Activated CD8-positive, alpha-beta memory T cell treated with anti-CD3 and anti-CD28 coated beads, Interleukin-2, amount 50 U/mL, for 24 hours (primary cell): ENCODE measurements at regions not wholly inside any gene's neighbourhood (a gene's known extent, or its start where the extent isn't known, plus 50 kb on each side); places are given as distances from the start of the nearest gene placed in this dataset.
"Not testable (repeated sequence)": the region's sequence is repeated elsewhere in the genome, so short reads cannot be mapped to it uniquely, and the experiment has no call there.

Experiments used
- DNase-seq: peaks from one replicate; pipeline ENCODE4 v3.0.0-alpha.2; 2020; ENCODE audit errors: extremely low read depth

GRCh38 chr3:194913316-194913715 lies 227.6 kb downstream of the FAM43A start:
- DNase-seq = no peak

GRCh38 chr3:194924889-194925288 lies 239.2 kb downstream of the FAM43A start:
- DNase-seq = not testable (repeated sequence)

- no peak for DNase-seq
These were observed 239.9 kb downstream of the FAM43A start for GRCh38 chr3:194925614-194926013.

GRCh38 chr3:194928227-194928626 lies 242.5 kb downstream of the FAM43A start:
- DNase-seq = no peak

- DNase-seq = no peak
These were observed 243.3 kb downstream of the FAM43A start for GRCh38 chr3:194928831-194929577.

- no peak for DNase-seq
These were observed 243.9 kb downstream of the FAM43A start for GRCh38 chr3:194929578-194929960.

GRCh38 chr3:194930377-194931204 lies 244.9 kb downstream of the FAM43A start:
- no peak for DNase-seq

- DNase-seq = no peak
These were observed 245.7 kb downstream of the FAM43A start for GRCh38 chr3:194931347-194931746.

GRCh38 chr3:194931865-194932264 lies 246.2 kb downstream of the FAM43A start:
- no peak for DNase-seq

GRCh38 chr3:194933465-194933864 lies 247.8 kb downstream of the FAM43A start:
- no peak for DNase-seq

GRCh38 chr3:194935061-194935460 lies 249.4 kb downstream of the FAM43A start:
- DNase-seq = no peak

- no peak for DNase-seq
These were observed 250.2 kb downstream of the FAM43A start for GRCh38 chr3:194935632-194936470.

GRCh38 chr3:194936659-194937058 lies 251.0 kb downstream of the FAM43A start:
- DNase-seq = no peak

- no peak for DNase-seq
These were observed 251.5 kb downstream of the FAM43A start for GRCh38 chr3:194937144-194937543.

- DNase-seq = no peak
These were observed 252.2 kb downstream of the FAM43A start for GRCh38 chr3:194937882-194938321.

- DNase-seq = no peak
These were observed 253.3 kb downstream of the FAM43A start for GRCh38 chr3:194938845-194939531.

- no peak for DNase-seq
These were observed 253.8 kb downstream of the FAM43A start for GRCh38 chr3:194939532-194939909.

- DNase-seq = no peak
These were observed 254.5 kb downstream of the FAM43A start for GRCh38 chr3:194939949-194940770.

GRCh38 chr3:194941360-194941955 lies 255.8 kb downstream of the FAM43A start:
- DNase-seq = no peak

GRCh38 chr3:194941956-194942511 lies 256.4 kb downstream of the FAM43A start:
- DNase-seq = no peak
